ENCODE measurements at regions not wholly inside any gene's neighbourhood (a gene's known extent, or its start where the extent isn't known, plus 50 kb on each side); places are given as distances from the start of the nearest gene placed in this dataset.

- no peak for TF ChIP-seq CTCF (IDR thresholded peaks at IDR 0.05)
- no peak for TF ChIP-seq POLR2A (IDR thresholded peaks at IDR 0.05)
These were observed 63.3 kb upstream of the TAB2 start for GRCh38 chr6:149254253-149254652.
